GM19035 (cell line): ENCODE measurements at regions not wholly inside any gene's neighbourhood (a gene's known extent, or its start where the extent isn't known, plus 50 kb on each side); places are given as distances from the start of the nearest gene placed in this dataset.
A peak's percentile ranks its signal among the peaks of the same experiment; 100 is the strongest.
"Not testable (repeated sequence)": the region's sequence is repeated elsewhere in the genome, so short reads cannot be mapped to it uniquely, and the experiment has no call there.

ENCODE experiments used
- ATAC-seq: cut with Tn5 transposase; IDR thresholded peaks from one replicate; pipeline ENCODE4 v1.9.1; 2021; ENCODE audit not compliant: unreplicated experiment

DNA sequence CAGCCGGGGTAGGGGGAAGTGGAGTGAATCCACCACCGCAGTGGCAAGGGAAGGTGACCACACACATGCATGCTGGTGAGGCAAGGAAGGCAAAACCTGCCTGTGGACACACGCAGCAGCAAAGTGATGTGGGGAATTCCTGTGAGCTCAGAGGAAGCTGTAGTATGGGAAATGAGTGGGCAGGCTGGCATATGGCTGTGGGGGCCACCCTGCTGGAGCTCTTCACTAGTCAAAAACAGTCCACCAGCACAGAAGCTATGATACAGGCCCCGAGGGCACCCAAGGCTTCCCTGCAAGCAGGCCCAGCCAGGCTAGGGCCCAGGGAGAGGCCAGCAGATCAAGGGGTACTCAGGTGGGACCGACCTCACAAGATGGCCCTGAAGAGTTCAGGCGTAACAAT is 239.1 kb downstream of the CHM start:
- ATAC-seq = no peak

DNA sequence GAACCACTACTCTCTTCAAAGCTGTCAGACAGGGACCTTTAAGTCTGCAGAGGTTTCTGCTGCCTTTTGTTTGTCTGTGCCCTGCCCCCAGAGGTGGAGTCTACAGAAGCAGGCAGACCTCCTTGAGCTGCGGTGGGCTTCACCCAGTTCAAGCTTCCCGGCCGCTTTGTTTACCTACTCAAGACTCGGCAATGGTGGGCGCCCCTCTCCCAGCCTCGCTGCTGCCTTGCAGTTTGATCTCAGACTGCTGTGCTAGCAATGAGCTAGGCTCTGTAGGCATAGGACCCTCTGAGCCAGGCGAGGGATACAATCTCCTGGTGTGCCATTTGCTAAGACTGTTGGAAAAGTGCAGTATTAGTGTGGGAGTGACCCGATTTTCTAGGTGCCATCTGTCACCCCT is 275.0 kb downstream of the CHM start:
- ATAC-seq = not testable (repeated sequence)

DNA sequence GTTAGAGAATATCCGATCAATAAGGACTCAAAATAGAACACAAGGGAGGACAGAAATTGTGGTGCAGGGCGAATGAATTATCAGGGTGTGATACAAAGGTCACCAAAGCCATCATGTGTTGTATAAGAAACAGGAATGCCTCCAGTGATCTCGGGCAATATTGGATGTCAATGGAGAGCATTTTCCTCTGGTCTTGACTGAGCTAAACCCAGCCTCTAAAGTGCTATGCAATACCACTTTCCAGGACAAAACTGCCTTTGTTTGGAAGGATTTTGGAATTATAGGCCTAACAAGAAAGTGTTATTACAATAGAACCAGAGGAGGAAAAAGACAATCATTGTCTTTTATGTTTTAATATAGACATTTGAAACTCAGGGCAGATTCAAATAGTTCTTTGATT is 281.7 kb downstream of the CHM start:
- ATAC-seq = no peak

DNA sequence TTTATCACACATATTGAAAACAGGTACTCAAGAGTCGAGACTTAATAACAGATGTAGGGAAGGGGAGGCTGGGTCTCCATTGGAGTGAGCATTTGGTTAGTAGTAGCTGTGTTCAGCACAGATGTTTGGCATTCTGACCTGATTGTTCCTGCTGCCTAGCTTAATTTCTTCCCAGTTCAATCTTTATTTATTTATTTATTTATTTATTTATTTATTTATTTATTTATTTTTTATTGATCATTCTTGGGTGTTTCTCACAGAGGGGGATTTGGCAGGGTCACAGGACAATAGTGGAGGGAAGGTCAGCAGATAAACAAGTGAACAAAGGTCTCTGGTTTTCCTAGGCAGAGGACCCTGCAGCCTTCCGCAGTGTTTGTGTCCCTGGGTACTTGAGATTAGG is 324.3 kb downstream of the CHM start:
- not testable (repeated sequence) for ATAC-seq

DNA sequence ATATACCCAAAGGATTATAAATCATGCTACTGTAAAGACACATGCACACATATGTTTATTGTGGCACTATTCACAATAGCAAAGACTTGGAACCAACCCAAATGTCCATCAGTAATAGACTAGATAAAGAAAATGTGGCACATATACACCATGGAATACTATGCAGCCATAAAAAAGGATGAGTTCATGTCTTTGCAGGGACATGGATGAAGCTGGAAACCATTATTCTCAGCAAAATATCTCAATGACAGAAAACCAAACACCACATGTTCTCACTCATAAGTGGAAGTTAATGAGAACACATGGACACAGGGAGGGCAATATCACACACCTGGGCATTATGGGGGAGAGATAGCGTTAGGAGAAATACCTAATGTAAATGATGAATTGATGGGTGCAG is 323.8 kb upstream of the POF1B start:
- ATAC-seq = not testable (repeated sequence)

DNA sequence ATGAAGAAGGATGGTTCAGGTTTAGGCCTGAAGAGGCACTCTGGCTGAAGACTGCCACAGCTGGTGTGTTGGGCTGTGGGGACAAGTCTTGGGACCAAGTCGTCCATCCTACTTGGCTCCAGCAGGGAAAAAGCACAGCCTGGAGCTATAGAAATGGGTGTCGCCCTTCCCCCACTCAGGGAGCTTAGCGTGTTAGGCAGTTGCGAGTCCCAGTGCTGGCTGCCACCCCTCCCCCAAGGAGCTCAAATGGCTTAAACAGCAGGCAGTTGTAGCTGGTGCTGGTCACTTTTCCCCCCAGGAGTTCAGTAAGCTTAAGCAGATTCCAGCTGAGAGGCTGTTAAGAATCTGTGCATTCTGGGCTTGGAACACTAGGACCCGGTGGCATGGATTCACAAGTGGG is 319.5 kb upstream of the POF1B start:
- ATAC-seq = no peak

DNA sequence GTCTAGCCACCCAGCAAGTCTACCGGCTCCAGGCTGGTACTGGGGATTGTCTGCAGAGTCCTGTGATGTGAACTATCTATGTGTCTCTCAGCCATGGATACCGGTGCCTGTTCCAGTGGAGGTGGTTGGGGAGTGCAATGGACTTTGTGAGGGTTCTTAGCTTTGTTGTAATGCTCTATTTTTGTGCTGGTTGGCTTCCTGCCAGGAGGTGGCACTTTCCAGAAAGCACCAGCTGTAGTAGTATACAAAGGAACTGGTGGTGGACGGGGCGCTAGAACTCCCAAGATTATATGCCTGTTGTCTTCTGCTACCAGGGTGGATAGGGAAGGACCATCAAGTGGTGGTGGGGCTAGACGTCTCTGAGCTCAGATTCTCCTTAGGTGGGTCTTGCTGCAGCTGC is 306.4 kb upstream of the POF1B start:
- no peak for ATAC-seq

DNA sequence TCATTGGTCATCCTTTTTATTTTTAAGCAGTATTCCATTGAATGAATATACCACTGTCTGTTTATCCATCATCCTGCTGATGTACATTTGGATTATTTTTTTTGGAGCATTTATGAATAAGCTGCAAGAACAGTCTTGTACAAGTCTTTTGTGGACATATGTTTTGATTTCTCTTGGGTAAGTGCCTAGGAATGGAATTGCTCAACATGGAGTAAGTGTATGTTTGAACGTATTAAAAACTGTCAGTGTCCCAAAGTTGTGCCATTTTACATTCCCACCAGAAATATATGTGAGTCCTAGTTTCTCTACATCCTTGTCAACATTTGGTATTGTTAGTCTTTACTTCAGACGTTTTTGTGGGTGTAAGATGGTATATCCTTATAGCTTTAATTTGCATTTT is 287.0 kb upstream of the POF1B start:
- ATAC-seq = no peak

DNA sequence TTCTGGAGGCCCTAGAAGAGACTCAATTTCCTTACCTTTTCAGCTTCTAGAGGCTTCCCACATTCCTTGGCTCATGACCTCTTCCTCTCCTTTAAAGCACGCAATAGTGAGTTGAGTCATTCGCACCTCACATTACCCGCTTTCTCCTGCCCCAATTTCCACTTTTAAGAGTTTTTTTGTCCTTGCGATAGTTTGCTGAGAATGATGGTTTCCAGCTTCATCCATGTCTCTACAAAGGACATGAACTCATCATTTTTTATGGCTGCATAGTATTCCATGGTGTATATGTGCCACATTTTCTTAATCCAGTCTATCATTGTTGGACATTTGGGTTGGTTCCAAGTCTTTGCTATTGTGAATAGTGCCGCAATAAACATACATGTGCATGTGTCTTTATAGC is 284.5 kb upstream of the POF1B start:
- not testable (repeated sequence) for ATAC-seq

DNA sequence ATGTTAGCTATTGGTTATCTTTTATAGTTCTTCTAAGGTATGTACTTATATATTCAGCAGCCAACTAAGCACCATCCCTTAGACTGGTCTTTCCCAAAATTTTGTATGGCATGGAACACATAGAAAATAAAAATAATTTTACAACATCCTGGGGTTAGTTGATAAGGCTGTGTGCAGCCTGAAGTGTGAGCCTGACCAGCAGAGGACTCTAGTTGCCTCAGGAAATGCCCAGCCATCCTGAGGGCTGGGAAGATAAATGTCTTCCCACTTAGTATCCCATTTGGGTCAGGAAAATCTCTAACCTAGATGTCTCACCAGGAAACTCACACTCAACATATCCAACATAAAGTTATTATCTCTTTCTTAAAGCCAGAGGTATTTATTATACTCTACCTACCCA is 251.4 kb upstream of the POF1B start:
- no peak for ATAC-seq

DNA sequence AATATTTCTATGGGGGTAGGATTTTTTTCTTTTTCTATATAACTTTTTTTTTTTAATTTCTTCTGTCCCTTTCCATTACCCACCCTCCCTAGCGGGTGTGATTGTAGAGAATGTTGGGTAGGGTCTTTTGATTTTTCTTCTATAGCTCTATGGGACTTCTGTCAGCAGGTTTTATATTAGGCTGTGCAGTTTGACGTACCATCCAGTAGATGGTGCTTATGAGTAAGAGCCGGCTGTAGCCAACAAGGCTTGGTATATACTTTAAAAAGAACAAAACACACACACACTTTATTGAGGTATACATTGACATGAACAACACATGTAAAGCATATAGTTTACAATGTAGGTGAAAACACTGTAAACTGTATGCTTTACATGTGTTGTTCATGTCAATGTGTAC is 247.9 kb upstream of the POF1B start:
- ATAC-seq = no peak

DNA sequence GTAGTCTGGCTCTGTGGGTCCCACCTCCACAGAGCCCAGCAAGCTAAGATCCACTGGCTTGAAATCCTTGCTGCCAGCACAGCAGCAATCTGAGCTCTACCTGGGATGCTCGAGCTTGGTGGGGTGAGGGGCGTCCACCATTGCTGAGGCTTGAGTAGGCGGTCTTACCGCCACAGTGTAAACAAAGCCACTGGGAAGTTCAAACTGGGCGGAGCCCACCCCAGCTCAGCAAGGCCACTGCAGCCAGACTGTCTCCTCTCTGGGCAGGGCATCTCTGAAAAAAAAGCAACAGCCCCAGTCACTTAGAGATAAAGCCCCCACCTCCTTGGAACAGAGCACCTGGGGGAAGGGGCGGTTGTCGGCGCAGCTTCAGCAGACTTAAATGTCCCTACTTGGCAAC is 243.2 kb upstream of the POF1B start:
- ATAC-seq = no peak

DNA sequence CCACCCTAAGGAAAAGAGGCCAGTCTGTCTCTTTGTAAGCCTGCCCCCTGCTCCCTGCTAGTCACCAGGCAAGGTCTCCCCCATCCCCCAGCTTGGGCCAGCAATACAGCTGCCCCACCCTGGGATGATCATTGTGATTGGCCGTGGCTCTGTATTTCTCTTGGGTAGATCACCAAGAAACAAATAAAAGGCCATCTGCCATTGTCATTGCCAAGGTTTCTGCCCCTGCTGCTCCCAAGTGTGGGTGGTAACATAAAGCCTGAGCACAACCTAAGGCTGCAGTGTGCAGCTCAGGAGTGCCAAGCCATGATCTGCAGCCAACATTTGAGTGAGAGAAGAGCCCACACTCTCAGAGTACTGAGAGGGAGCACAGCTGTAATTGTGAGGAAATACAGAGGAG is 241.0 kb upstream of the POF1B start:
- ATAC-seq = no peak

DNA sequence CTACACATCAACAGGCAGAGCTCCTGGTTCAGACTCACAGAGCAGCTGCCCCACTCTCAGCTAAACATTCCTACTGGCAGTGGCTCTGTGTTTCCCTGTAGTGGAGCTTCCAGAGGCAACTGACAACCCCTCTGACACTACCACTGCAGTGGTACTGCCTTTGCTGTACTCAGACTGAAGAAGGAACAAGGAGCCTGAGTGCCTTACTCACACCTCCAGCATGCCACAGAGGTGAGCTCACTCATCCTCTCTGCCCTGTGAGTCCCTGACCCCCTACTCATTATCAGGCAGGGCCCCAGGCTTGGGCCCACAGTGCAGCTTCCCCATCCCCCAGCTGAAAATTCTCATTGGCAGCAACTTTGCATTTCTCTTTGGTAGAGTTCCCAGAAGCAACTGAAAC is 240.5 kb upstream of the POF1B start:
- ATAC-seq = no peak

DNA sequence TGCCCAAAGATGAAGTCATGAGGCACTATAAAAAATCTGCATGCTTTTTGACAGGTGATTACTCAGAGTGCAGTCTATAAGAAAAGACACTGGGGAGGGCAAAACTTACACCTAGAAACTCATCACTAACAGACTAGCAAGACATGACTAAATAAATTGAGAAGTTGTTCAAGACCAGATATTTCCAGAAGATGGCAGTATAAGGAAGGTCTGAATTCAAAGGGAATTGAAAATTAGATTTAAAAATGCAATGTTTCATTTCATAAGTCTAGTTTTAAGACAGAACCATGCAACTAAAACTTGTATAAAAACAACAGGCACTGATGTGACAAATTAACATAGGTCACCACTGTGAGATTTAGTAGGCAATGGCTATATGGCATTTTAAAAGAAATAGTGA is 232.5 kb upstream of the POF1B start:
- no peak for ATAC-seq

DNA sequence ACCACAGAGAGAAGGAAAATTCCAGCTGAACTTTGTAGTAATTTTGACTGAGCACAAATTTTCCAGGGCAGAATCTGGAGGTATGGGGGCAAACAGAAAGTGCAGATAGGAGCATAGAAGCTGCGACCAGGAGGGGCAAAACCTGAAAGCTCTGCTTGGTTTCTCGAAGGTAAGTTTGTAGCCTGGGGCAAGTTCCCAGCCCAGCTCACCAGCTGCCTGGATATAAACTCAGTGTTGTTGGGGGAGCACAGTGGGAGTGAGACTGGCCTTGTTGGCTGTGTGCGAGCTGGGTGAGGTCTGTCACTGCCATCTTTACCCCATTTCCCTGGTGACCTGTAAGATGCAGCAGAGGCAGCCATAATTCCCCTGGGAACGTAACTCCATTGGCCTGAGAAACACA is 213.5 kb upstream of the POF1B start:
- no peak for ATAC-seq

DNA sequence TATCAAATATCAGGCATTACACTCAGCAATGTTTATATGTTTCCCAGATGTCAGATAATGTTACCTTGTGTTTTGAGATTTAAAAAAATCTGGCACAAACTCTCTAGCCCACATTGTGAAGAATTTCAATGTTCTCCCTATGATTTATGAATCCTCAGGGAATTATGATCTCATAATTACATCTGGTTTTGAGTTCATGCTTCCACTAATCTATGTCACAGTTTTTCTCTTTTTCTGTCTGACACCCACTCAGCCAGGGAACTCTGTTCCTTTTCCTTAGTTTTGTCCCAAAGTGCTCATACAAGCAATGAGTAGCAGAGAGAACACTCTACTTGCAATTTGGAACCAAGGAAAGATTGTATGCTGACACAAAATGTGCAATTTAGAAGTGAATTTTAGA is 212.1 kb upstream of the POF1B start:
- no peak for ATAC-seq

DNA sequence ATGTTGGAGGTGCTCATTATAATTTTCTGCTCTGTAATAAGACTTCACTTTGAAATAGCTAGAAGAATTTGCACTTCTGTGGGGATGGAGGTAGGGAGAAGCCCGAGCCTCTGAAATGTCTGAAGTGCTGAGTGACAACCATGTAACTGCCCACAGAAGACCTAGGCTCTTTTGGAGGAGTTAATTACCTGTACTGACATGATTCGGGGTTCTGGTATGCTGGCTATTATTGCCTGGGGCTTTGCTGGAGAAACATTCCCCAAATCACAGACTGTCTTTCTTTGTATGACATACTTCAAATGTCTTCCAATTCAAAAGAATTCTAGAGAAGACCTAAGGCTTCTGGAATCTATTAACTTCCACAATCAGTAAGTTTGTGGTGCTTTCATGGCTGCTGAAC is 211.2 kb upstream of the POF1B start:
- no peak for ATAC-seq

DNA sequence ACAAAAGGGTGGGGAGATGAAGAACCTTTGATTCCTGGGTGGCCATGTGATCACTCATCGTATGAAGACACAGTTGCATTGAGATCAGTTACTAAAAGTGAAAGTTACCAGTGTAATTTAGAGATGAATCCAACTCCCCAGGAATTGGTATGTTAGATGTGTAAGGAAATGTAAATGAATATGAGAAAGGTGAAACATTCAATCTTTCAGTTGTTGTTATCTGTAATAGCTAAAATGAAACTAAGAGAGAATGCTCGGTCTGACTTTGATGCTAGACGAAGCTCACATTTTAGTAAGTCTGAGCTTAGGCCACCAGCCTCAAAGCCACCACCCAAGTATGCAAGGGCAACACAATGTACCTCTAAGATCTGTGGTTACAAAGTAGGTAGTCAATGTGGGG is 194.3 kb upstream of the POF1B start:
- ATAC-seq = peak; percentile 58

DNA sequence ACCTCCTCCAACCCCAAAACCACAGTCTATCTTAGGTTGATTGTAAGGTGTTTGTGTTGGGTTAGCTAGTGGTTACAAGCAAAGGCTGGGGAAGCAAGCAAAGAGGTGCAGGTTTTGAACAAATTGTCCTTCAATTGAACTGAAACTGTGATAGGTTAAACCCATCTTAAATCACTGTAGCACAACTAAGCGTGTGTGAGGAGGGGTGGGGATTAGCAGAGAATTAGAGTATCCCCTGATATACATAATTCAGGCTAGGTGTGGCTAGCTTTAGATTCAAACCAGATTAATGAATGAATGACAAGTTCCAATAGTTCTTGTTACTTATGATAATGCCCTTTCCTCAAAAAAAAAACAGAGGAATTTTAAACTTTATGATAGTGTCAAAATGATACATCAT is 191.0 kb upstream of the POF1B start:
- no peak for ATAC-seq

DNA sequence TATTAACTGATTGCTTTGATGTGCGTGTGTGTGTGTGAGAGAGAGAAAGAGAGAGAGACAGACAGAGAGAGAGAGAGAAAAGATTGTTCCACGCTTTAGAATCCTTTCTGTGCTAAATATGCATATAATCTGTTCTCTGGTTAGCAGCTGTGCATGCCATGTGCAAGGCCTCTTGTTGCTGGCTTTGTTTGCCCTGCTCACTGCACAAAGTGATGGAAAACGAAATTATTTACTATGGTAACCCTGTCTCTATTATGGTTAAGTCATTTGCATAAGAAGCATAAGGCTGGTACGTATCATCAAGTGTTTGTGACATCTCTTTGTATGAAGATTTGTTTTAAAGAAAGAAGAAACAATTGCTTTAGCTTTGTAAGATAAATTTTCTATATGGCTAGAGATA is 190.2 kb upstream of the POF1B start:
- peak; percentile 62 for ATAC-seq

DNA sequence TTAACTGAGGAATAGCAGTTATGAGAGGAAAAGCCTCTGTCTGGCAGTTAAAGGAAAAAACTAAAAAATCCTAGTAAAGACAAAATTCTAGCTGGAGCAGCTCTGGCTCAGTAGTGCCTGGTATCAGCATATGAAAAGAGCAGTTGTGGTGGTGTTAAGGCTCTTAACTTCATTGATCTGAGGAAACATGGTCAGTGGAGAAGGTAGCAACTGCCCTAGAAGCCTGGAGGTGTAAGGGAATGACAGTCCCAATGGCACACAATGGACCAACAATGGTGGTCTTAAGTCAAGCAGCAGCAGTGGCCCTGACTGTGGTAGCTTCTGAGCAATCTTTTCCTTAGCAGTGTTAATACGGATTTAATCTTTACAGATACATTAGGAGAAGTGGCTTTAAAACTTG is 189.6 kb upstream of the POF1B start:
- ATAC-seq = no peak

DNA sequence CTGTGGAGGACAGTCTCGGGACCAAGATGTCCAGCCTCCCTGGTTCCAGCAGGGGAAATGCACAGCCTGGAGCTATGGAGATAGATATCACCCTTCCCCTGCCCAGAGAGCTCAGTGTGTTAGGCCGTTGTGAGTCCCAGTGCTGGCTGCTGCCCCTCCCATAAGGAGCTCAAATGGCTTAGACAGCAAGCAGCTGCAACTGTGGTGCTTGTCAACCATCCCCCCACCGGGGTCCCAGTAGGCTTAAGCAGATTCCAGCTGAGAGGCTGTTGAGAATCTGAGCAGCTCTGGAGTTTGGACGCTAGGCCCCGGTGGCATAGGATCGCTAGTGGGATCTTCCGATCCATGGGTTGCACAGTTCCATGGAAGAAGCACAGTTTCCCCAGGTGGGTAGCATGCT is 181.8 kb upstream of the POF1B start:
- ATAC-seq = no peak

DNA sequence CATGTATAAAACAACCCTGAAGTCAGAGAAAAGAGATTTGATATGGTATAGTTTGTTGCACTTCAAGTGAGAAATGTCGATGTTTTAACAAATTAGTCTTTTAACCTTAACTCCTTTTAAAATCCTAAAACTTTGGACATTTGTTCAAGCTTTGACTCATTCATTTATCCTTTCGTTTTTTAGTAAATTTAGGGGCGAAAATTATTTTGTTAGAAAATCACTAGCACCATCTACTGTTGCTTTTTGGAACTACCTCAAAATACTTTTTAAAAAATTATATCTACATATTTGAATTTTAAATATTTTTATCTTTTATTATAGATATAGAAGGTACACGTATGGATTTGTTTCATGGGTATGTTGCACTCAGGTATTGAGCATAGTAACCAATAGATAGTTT is 165.1 kb upstream of the POF1B start:
- no peak for ATAC-seq
